IMR-90 (cell line): ENCODE measurements at regions not wholly inside any gene's neighbourhood (a gene's known extent, or its start where the extent isn't known, plus 50 kb on each side); places are given as distances from the start of the nearest gene placed in this dataset.

Source experiments
- BHLHE40 ChIP-seq: fragments of 150-350 bp; IDR thresholded peaks from 2 replicates; pipeline ENCODE4 v1.6.1; 2016; ENCODE audit warnings: mild to moderate bottlenecking, low read depth, low read length
- CEBPB ChIP-seq: IDR thresholded peaks from 2 replicates; pipeline ENCODE4 v1.6.1; 2012; ENCODE audit warnings: low read depth, low read length, improper control_type of control experiment
- CTCF ChIP-seq: conservative IDR thresholded peaks from 2 replicates; pipeline ENCODE4 v1.5.1; 2012; ENCODE audit warnings: mild to moderate bottlenecking, low read depth, low read length, improper control_type of control experiment
- MAFK ChIP-seq: IDR thresholded peaks from 2 replicates; pipeline ENCODE4 v1.6.1; 2012; ENCODE audit warnings: low read depth, low read length, improper control_type of control experiment
- MXI1 ChIP-seq: IDR thresholded peaks from 2 replicates; pipeline ENCODE4 v1.6.1; 2012; ENCODE audit warnings: low read depth, mild to moderate bottlenecking, low read length, moderate library complexity, borderline replicate concordance
- NFE2L2 ChIP-seq: fragments of 150-350 bp; IDR thresholded peaks from 2 replicates; pipeline ENCODE4 v1.6.1; 2016; ENCODE audit warnings: low read depth, mild to moderate bottlenecking, low read length
- POLR2A ChIP-seq: IDR thresholded peaks from 2 replicates; pipeline ENCODE4 v1.6.1; 2012; ENCODE audit warnings: mild to moderate bottlenecking, low read depth, low read length
- RFX5 ChIP-seq: IDR thresholded peaks from 2 replicates; pipeline ENCODE4 v1.8.0; 2012; ENCODE audit warnings: low read depth, mild to moderate bottlenecking, low read length, moderate library complexity
- SMC3 ChIP-seq: fragments of 150-350 bp; IDR thresholded peaks from 2 replicates; pipeline ENCODE4 v1.6.1; 2016; ENCODE audit warnings: low read depth, mild to moderate bottlenecking, antibody characterized with exemption, low read length, moderate library complexity

GRCh38 chr16:54585998-54586340 is 299.4 kb upstream of the IRX3 start:
- TF ChIP-seq NFE2L2 (no peak), CTCF (no peak), SMC3 (no peak), MAFK (no peak), POLR2A (no peak), RFX5 (no peak), BHLHE40 (no peak), MXI1 (no peak), CEBPB (no peak)
